ENCODE measurements at regions not wholly inside any gene's neighbourhood (a gene's known extent, or its start where the extent isn't known, plus 50 kb on each side); places are given as distances from the start of the nearest gene placed in this dataset.

DNA sequence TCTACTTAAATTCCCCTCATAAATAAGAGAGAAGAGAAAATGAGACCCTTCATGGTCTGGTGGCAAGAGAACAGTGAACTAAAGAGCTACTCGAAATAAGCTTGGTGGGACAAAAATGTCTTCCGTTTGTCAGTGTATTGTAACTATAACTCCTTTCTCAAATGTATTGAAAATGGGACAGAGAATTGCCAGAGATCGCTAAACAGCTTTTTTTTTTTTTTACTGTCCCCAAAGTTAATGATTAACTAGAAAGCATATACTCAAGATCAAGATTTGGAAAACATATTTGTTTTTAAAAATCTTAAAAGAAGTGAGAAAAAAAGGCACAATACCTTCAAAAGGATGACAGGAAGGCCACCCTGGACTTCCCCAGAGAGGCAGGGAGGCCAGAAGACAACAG, 206.4 kb upstream of the CTNND2 start:
- H3K79me2 ChIP-seq (ENCODE audit: insufficient read depth, low read length), result no peaks in the 10 kb centered on the region
- H3K4me3 ChIP-seq (ENCODE audit: low read depth in 1 of 2, low read length in 2 of 2), result no peak overlapping the region
- no peak for ATAC-seq (ENCODE audit: insufficient read depth, low read depth)
- DNase-seq, result no peak
- H2AFZ ChIP-seq (ENCODE audit: low read depth, low read length), result no peak overlapping the region
- TF ChIP-seq, protein P1, sequence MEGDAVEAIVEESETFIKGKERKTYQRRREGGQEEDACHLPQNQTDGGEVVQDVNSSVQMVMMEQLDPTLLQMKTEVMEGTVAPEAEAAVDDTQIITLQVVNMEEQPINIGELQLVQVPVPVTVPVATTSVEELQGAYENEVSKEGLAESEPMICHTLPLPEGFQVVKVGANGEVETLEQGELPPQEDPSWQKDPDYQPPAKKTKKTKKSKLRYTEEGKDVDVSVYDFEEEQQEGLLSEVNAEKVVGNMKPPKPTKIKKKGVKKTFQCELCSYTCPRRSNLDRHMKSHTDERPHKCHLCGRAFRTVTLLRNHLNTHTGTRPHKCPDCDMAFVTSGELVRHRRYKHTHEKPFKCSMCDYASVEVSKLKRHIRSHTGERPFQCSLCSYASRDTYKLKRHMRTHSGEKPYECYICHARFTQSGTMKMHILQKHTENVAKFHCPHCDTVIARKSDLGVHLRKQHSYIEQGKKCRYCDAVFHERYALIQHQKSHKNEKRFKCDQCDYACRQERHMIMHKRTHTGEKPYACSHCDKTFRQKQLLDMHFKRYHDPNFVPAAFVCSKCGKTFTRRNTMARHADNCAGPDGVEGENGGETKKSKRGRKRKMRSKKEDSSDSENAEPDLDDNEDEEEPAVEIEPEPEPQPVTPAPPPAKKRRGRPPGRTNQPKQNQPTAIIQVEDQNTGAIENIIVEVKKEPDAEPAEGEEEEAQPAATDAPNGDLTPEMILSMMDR (IDR thresholded peaks at IDR 0.05; ENCODE audit: borderline replicate concordance, extremely low read depth, low read length, poor library complexity, severe bottlenecking), result no peak
- TF ChIP-seq EZH2 (IDR thresholded peaks at IDR 0.05; ENCODE audit: borderline replicate concordance, low read depth, low read length, severe bottlenecking), result no peak
- no peaks in the 10 kb centered on the region for H3K9me3 ChIP-seq (ENCODE audit: insufficient read depth, low read length, severe bottlenecking)
- H3K27me3 ChIP-seq (ENCODE audit: insufficient read depth, low read length, poor library complexity), result no peaks in the 10 kb centered on the region
- H3K4me2 ChIP-seq (ENCODE audit: insufficient read depth, low read length), result no peak overlapping the region
- no peaks in the 10 kb centered on the region for H4K20me1 ChIP-seq (ENCODE audit: insufficient read depth, low read length)
- H3K4me1 ChIP-seq (ENCODE audit: insufficient read depth, low read length), result no peaks in the 10 kb centered on the region
- H3K9ac ChIP-seq (ENCODE audit: low read depth, low read length), result no peak overlapping the region
- no peaks in the 10 kb centered on the region for H3K36me3 ChIP-seq (ENCODE audit: insufficient read depth, low read length)
- no peak overlapping the region for H3K27ac ChIP-seq (ENCODE audit: low read length)

DNA sequence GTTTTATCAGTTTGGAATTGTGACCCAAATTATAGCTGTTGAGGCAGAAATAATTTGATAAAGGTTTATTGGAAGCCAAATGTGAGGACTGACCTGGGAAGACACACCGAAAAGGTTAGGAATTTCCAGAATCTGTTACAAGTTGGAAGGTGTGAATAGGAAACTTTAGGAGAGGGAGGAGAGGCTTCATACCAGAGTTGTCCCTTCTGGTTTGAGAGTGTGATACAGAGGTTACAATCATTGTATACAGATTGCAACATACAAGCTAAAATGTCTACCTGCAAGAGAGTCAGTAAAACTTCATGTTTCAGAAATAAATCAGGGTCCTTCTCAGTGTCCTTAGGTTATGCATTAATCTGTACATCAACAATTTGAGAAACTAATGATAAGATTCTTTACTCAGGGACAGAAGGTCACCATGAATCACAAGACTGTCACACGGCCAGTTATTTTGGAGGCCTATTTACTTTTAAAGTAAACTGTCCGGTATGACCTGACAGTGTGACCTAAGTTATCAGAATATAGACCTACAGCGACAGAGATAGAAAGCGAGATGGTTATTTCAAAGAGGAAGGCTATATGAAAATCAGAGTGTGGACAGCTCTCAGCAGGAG, 204.9 kb upstream of the CTNND2 start:
- H3K27ac ChIP-seq (ENCODE audit: low read length), result no peak overlapping the region
- H3K36me3 ChIP-seq (ENCODE audit: insufficient read depth, low read length), result no peaks in the 10 kb centered on the region
- H3K4me3 ChIP-seq (ENCODE audit: low read depth in 1 of 2, low read length in 2 of 2), result no peak overlapping the region
- H3K9ac ChIP-seq (ENCODE audit: low read depth, low read length), result no peak overlapping the region
- H3K4me2 ChIP-seq (ENCODE audit: insufficient read depth, low read length), result no peak overlapping the region
- DNase-seq (no peak), ATAC-seq (ENCODE audit: insufficient read depth, low read depth) (no peak)
- TF ChIP-seq, protein P1 (IDR thresholded peaks at IDR 0.05; ENCODE audit: borderline replicate concordance, extremely low read depth, low read length, poor library complexity, severe bottlenecking), result no peak
- TF ChIP-seq EZH2 (IDR thresholded peaks at IDR 0.05; ENCODE audit: borderline replicate concordance, low read depth, low read length, severe bottlenecking), result no peak
- no peaks in the 10 kb centered on the region for H4K20me1 ChIP-seq (ENCODE audit: insufficient read depth, low read length)
- H3K9me3 ChIP-seq (ENCODE audit: insufficient read depth, low read length, severe bottlenecking), result no peaks in the 10 kb centered on the region
- H3K79me2 ChIP-seq (ENCODE audit: insufficient read depth, low read length), result no peaks in the 10 kb centered on the region
- no peaks in the 10 kb centered on the region for H3K4me1 ChIP-seq (ENCODE audit: insufficient read depth, low read length)
- H3K27me3 ChIP-seq (ENCODE audit: insufficient read depth, low read length, poor library complexity), result no peaks in the 10 kb centered on the region
- no peak overlapping the region for H2AFZ ChIP-seq (ENCODE audit: low read depth, low read length)

DNA sequence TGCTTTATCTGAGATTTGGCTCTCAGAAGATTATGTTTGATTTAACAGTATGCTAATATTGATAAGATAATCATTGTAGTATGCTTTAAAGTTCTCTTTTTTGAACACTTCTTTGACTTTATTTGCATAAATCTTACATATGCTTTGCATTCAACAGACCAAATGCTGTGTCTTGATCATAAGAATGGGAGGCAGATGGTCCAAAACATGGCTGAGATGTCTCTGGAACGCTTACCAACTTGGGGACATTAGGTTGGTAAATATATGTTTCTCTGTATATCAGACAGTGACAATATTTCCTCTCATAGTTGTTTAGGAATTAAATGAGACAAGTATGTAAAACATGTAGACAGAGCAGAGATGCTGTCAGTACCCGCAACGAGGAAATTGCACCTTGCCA, 197.9 kb upstream of the CTNND2 start:
- no peak overlapping the region for H3K4me2 ChIP-seq (ENCODE audit: insufficient read depth, low read length)
- no peaks in the 10 kb centered on the region for H4K20me1 ChIP-seq (ENCODE audit: insufficient read depth, low read length)
- no peaks in the 10 kb centered on the region for H3K27me3 ChIP-seq (ENCODE audit: insufficient read depth, low read length, poor library complexity)
- no peak overlapping the region for H3K4me3 ChIP-seq (ENCODE audit: low read depth in 1 of 2, low read length in 2 of 2)
- H3K9ac ChIP-seq (ENCODE audit: low read depth, low read length), result no peak overlapping the region
- no peak for ATAC-seq (ENCODE audit: insufficient read depth, low read depth)
- TF ChIP-seq, protein P1 (IDR thresholded peaks at IDR 0.05; ENCODE audit: borderline replicate concordance, extremely low read depth, low read length, poor library complexity, severe bottlenecking), result no peak
- TF ChIP-seq EZH2 (IDR thresholded peaks at IDR 0.05; ENCODE audit: borderline replicate concordance, low read depth, low read length, severe bottlenecking), result no peak
- H3K9me3 ChIP-seq (ENCODE audit: insufficient read depth, low read length, severe bottlenecking), result no peaks in the 10 kb centered on the region
- H2AFZ ChIP-seq (ENCODE audit: low read depth, low read length), result no peak overlapping the region
- no peaks in the 10 kb centered on the region for H3K36me3 ChIP-seq (ENCODE audit: insufficient read depth, low read length)
- no peak overlapping the region for H3K27ac ChIP-seq (ENCODE audit: low read length)
- H3K79me2 ChIP-seq (ENCODE audit: insufficient read depth, low read length), result no peaks in the 10 kb centered on the region
- H3K4me1 ChIP-seq (ENCODE audit: insufficient read depth, low read length), result no peaks in the 10 kb centered on the region
- no peak for DNase-seq
